KMS-11 (cell line): ENCODE measurements at regions not wholly inside any gene's neighbourhood (a gene's known extent, or its start where the extent isn't known, plus 50 kb on each side); places are given as distances from the start of the nearest gene placed in this dataset.

Source experiments
- H2AFZ ChIP-seq: fragments of 200-600 bp; sonication (generic); 2 replicates; pipeline ENCODE4 v1.6.1; 2016; ENCODE audit warnings: antibody characterized with exemption, mixed run types, low read depth
- H3K27ac ChIP-seq: fragments of 200-600 bp; sonication (generic); 2 replicates; pipeline ENCODE4 v1.6.1; 2016; ENCODE audit warnings: mild to moderate bottlenecking, mixed run types
- H3K27me3 ChIP-seq: fragments of 200-600 bp; sonication (generic); 2 replicates; pipeline ENCODE4 v1.6.1; 2017; ENCODE audit warnings: mild to moderate bottlenecking, low read depth, mixed run types, moderate library complexity; ENCODE audit not compliant: insufficient read depth
- H3K36me3 ChIP-seq: fragments of 200-600 bp; sonication (generic); 2 replicates; pipeline ENCODE4 v1.6.1; 2017; ENCODE audit warnings: mild to moderate bottlenecking, mixed run types; ENCODE audit not compliant: insufficient read depth
- H3K4me1 ChIP-seq: fragments of 200-600 bp; sonication (generic); 2 replicates; pipeline ENCODE4 v1.6.1; 2016; ENCODE audit warnings: mild to moderate bottlenecking, low read depth, mixed run types; ENCODE audit not compliant: poor library complexity, severe bottlenecking
- H3K4me2 ChIP-seq: fragments of 200-600 bp; sonication (generic); 2 replicates; pipeline ENCODE4 v1.7.0; 2016; ENCODE audit warnings: mild to moderate bottlenecking, mixed run types
- H3K4me3 ChIP-seq: fragments of 200-600 bp; sonication (generic); IDR thresholded peaks from 2 replicates; pipeline ENCODE4 v1.6.1; 2017; ENCODE audit warnings: low read depth, low read length, mixed read lengths; ENCODE audit not compliant: insufficient read depth
- H3K79me2 ChIP-seq: fragments of 200-600 bp; sonication (generic); 2 replicates; pipeline ENCODE4 v1.6.1; 2016; ENCODE audit warnings: low read depth, mixed run types; ENCODE audit not compliant: insufficient read depth
- H3K9ac ChIP-seq: fragments of 200-600 bp; sonication (generic); 2 replicates; pipeline ENCODE4 v1.6.1; 2016; ENCODE audit warnings: mild to moderate bottlenecking, mixed run types
- H4K20me1 ChIP-seq: fragments of 200-600 bp; sonication (generic); 2 replicates; pipeline ENCODE4 v1.6.1; 2016; ENCODE audit warnings: mild to moderate bottlenecking, mixed run types; ENCODE audit not compliant: insufficient read depth
- CTCF ChIP-seq: fragments of 200-600 bp; sonication (generic); conservative IDR thresholded peaks from 2 replicates; pipeline ENCODE4 v1.6.1; 2017; ENCODE audit warnings: low read depth, mild to moderate bottlenecking, antibody characterized with exemption, low read length, moderate library complexity, mixed read lengths

DNA sequence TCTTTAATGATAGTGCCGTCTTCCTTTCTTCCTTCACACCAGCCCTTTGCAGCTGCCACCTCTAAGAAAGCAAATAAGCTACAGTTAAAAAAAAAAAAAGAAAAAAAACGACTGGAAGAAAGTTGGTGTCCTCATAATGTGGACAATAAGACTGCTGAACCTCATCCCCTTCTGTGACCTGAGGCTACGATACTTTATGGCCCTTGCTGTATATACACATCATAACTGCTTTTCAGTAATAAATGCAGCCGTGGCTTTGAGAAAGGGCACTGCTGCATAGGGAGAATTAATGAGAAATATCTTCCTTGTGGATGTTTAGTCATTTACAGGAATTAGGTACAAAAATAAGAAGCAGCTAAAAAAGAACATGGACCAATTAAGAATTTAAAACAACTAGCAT lies 333.8 kb upstream of the ADGRL2 start:
- H3K9ac ChIP-seq, result no peak overlapping the region
- H3K4me1 ChIP-seq, result no peaks in the 10 kb centered on the region
- no peak overlapping the region for H3K4me2 ChIP-seq
- H4K20me1 ChIP-seq, result no peaks in the 10 kb centered on the region
- no peak overlapping the region for H3K27ac ChIP-seq
- H2AFZ ChIP-seq, result no peak overlapping the region
- H3K4me3 ChIP-seq, result no peak overlapping the region
- no peaks in the 10 kb centered on the region for H3K27me3 ChIP-seq
- no peaks in the 10 kb centered on the region for H3K79me2 ChIP-seq
- TF ChIP-seq CTCF, result no peak
- H3K36me3 ChIP-seq, result no peaks in the 10 kb centered on the region

DNA sequence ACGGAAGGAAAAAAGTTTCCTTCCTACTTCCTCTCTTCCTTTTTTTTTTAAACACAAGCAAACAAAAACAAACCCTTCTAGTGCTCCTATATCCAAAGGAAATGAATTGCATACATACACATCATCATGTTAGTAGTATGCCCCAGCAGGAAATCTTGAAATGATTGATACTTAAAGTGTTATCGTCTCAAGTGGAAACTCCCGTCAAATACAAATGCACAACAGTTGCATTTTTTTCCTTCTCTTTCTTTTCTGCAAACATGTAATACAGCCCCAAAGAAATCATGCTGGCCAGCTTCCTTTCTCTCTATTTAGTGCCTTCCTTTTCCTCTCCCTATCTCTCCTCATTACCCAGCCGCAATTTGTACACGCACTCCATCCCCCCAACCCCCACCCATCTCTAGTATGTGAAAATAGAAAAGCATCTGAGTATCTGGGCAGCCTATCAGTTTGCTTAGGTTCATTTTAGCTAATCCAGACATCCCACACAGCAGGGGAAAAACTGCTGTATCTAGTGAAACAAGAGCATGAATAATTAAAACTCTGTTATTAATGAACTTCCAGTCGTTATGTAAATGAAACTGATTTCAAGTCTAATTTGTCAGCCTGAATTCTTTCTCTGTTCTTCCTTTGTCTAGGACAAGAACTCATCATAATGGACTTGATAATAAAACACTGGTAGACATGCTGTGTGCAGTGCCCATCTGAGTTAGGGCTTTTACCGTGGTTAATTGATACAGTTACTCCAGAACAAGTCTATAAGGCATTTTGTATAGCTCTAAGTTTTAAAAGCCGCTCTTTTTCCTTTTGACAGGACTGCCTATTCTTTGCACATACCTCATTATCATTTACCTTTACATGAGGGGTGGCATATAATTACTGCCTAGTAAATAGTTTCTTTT lies 336.5 kb upstream of the ADGRL2 start:
- Histone ChIP-seq H3K27ac (no peak overlapping the region), H3K36me3 (no peaks in the 10 kb centered on the region), H3K4me3 (no peak overlapping the region), H2AFZ (no peak overlapping the region), H3K27me3 (no peaks in the 10 kb centered on the region), H3K79me2 (no peaks in the 10 kb centered on the region), H4K20me1 (no peaks in the 10 kb centered on the region), H3K4me1 (no peaks in the 10 kb centered on the region), H3K4me2 (no peak overlapping the region), H3K9ac (no peak overlapping the region)
- no peak for TF ChIP-seq CTCF

DNA sequence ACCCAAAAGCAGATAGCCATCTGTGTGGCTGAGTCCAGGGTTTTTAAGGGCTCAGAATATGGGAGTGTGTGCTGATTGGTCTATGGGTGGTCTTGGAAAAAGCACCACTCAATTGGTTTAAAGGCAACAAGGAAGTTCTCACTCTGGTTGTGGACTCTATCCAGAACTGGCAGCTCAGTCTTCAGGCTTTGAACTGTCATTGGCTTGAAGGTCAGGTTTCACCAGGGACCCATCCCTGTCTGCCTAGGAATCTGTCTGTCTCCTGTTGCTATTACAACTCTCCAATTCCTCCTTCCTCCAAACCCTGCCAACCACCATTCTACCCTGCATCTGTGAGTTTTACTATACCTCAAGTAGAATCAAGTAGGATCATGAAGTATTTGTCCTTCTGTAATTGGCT lies 341.7 kb upstream of the ADGRL2 start:
- no peaks in the 10 kb centered on the region for H3K79me2 ChIP-seq
- no peak overlapping the region for H3K4me3 ChIP-seq
- H3K36me3 ChIP-seq, result no peaks in the 10 kb centered on the region
- H3K4me2 ChIP-seq, result no peak overlapping the region
- no peaks in the 10 kb centered on the region for H3K4me1 ChIP-seq
- H2AFZ ChIP-seq, result no peak overlapping the region
- no peak overlapping the region for H3K9ac ChIP-seq
- no peaks in the 10 kb centered on the region for H4K20me1 ChIP-seq
- no peaks in the 10 kb centered on the region for H3K27me3 ChIP-seq
- no peak for TF ChIP-seq CTCF
- H3K27ac ChIP-seq, result no peak overlapping the region

GRCh38 chr1:81458186-81458585 lies 342.5 kb upstream of the ADGRL2 start:
- H3K27me3 ChIP-seq, result no peaks in the 10 kb centered on the region
- no peak overlapping the region for H3K4me3 ChIP-seq
- H3K4me1 ChIP-seq, result no peaks in the 10 kb centered on the region
- TF ChIP-seq CTCF, result no peak
- H3K9ac ChIP-seq, result no peak overlapping the region
- no peak overlapping the region for H3K27ac ChIP-seq
- no peaks in the 10 kb centered on the region for H3K79me2 ChIP-seq
- H3K36me3 ChIP-seq, result no peaks in the 10 kb centered on the region
- H3K4me2 ChIP-seq, result no peak overlapping the region
- no peaks in the 10 kb centered on the region for H4K20me1 ChIP-seq
- H2AFZ ChIP-seq, result no peak overlapping the region
